Loucy (cell line): ENCODE measurements at regions not wholly inside any gene's neighbourhood (a gene's known extent, or its start where the extent isn't known, plus 50 kb on each side); places are given as distances from the start of the nearest gene placed in this dataset.

Source experiments
- H2AFZ ChIP-seq: fragments of 200-600 bp; sonication (generic); 2 replicates; pipeline ENCODE4 v1.6.0; 2016; ENCODE audit warnings: antibody characterized with exemption, mild to moderate bottlenecking, low read length, moderate library complexity
- H3F3A ChIP-seq: fragments of 200-600 bp; 2 replicates; pipeline ENCODE4 v1.6.0; 2016; ENCODE audit warnings: antibody characterized with exemption, low read depth, mild to moderate bottlenecking
- H3K27me3 ChIP-seq: fragments of 200-600 bp; sonication (generic); 2 replicates; pipeline ENCODE4 v1.6.1; 2014; ENCODE audit warnings: low read length, mild to moderate bottlenecking; ENCODE audit not compliant: insufficient read depth, poor library complexity, severe bottlenecking
- H3K36me3 ChIP-seq: fragments of 200-600 bp; sonication (generic); 2 replicates; pipeline ENCODE4 v1.6.1; 2016; ENCODE audit warnings: low read length; ENCODE audit not compliant: insufficient read depth
- H3K4me1 ChIP-seq: fragments of 200-600 bp; sonication (generic); 2 replicates; pipeline ENCODE4 v1.5.1; 2014; ENCODE audit warnings: low read length, mild to moderate bottlenecking; ENCODE audit not compliant: insufficient read depth, poor library complexity, severe bottlenecking
- H3K4me2 ChIP-seq: fragments of 200-600 bp; sonication (generic); 2 replicates; pipeline ENCODE4 v1.6.0; 2014; ENCODE audit warnings: antibody characterized with exemption, low read length, low read depth, mild to moderate bottlenecking; ENCODE audit not compliant: poor library complexity, severe bottlenecking
- H3K4me3 ChIP-seq: fragments of 200-600 bp; sonication (generic); 2 replicates; pipeline ENCODE4 v1.5.1; 2014; ENCODE audit warnings: low read length, mild to moderate bottlenecking, mixed read lengths; ENCODE audit not compliant: poor library complexity, severe bottlenecking
- H3K79me2 ChIP-seq: fragments of 200-600 bp; sonication (generic); 2 replicates; pipeline ENCODE4 v1.6.1; 2014; ENCODE audit warnings: low read length; ENCODE audit not compliant: insufficient read depth
- H3K9ac ChIP-seq: fragments of 200-600 bp; sonication (generic); 2 replicates; pipeline ENCODE4 v1.6.0; 2014; ENCODE audit warnings: mild to moderate bottlenecking, low read depth, low read length, moderate library complexity; ENCODE audit not compliant: poor library complexity, severe bottlenecking
- H3K9me2 ChIP-seq: fragments of 200-600 bp; sonication (generic); replicated peaks from 2 replicates; pipeline ENCODE4 v1.6.1; 2016; ENCODE audit warnings: low read depth, low read length, mixed read lengths
- H3K9me3 ChIP-seq: fragments of 200-600 bp; sonication (generic); 2 replicates; pipeline ENCODE4 v1.6.1; 2014; ENCODE audit warnings: mild to moderate bottlenecking, antibody characterized with exemption, low read length, low read depth; ENCODE audit not compliant: insufficient read depth
- H4K20me1 ChIP-seq: fragments of 200-600 bp; sonication (generic); 2 replicates; pipeline ENCODE4 v1.6.0; 2014; ENCODE audit warnings: antibody characterized with exemption, low read length, mild to moderate bottlenecking; ENCODE audit not compliant: insufficient read depth, poor library complexity, severe bottlenecking
- EZH2phosphoT487 ChIP-seq: fragments of 200-600 bp; IDR thresholded peaks from 2 replicates; pipeline ENCODE4 v1.6.1; 2018; ENCODE audit warnings: antibody characterized with exemption, mild to moderate bottlenecking, moderate library complexity, borderline replicate concordance
- TF ChIP-seq, protein P1 (sequence below): fragments of 200-600 bp; sonication (generic); conservative IDR thresholded peaks from 2 replicates; pipeline ENCODE4 v1.5.1; 2014; ENCODE audit warnings: mild to moderate bottlenecking, antibody characterized with exemption, low read length

DNA sequence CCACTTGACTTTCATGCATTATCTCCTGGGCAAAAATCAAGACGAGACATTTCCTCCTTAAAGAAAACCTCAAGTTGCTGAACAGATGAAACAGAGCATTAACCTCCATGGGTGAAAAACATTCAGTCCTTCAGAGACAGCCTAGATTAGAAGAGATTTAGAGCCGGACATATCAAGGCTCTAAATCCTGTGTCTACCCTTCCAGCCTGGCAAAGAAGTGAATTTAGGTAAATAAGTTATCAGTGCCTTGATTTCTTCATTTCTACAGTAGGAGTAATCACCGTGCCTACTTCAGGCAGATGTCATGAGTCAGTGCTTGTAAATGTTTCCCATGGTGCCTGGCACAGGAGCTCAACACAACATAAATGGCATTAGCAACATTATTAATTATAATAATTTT, 159.3 kb upstream of the PRICKLE2 start:
- Histone ChIP-seq H3K27me3 (no peaks in the 10 kb centered on the region), H3K4me2 (no peak overlapping the region), H3K9ac (no peak overlapping the region), H3K4me1 (no peaks in the 10 kb centered on the region), H3K4me3 (no peak overlapping the region), H3F3A (no peaks in the 10 kb centered on the region), H3K9me2 (no peaks in the 10 kb centered on the region), H4K20me1 (no peaks in the 10 kb centered on the region), H3K36me3 (no peaks in the 10 kb centered on the region), H3K9me3 (no peaks in the 10 kb centered on the region), H3K79me2 (no peaks in the 10 kb centered on the region), H2AFZ (no peak overlapping the region)
- TF ChIP-seq EZH2phosphoT487: no peak
- TF ChIP-seq, protein P1, sequence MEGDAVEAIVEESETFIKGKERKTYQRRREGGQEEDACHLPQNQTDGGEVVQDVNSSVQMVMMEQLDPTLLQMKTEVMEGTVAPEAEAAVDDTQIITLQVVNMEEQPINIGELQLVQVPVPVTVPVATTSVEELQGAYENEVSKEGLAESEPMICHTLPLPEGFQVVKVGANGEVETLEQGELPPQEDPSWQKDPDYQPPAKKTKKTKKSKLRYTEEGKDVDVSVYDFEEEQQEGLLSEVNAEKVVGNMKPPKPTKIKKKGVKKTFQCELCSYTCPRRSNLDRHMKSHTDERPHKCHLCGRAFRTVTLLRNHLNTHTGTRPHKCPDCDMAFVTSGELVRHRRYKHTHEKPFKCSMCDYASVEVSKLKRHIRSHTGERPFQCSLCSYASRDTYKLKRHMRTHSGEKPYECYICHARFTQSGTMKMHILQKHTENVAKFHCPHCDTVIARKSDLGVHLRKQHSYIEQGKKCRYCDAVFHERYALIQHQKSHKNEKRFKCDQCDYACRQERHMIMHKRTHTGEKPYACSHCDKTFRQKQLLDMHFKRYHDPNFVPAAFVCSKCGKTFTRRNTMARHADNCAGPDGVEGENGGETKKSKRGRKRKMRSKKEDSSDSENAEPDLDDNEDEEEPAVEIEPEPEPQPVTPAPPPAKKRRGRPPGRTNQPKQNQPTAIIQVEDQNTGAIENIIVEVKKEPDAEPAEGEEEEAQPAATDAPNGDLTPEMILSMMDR: no peak

DNA sequence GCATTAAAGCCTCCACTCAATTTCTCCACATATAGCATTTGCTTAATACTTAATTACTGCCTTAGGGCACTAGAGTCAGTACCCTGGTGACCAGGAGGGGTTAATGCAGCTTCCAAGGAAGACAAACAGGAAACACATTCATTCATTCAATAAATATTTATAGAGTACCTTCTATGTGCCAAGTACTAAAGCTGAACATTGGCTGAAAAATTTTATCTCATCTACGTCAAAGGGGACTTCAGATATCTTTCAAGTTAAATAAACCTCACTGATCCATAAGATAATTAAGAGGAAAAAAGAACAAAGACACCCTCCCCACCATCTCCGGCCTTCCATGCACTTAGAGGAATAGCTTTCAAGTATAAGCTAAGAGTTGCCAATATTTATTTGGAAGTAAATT, 156.9 kb upstream of the PRICKLE2 start:
- Histone ChIP-seq H3K9me2 (no peaks in the 10 kb centered on the region), H3K9ac (no peak overlapping the region), H3K4me3 (no peak overlapping the region), H3K27me3 (no peaks in the 10 kb centered on the region), H3K9me3 (no peaks in the 10 kb centered on the region), H3K36me3 (no peaks in the 10 kb centered on the region), H3K4me1 (no peaks in the 10 kb centered on the region), H3K4me2 (no peak overlapping the region), H2AFZ (no peak overlapping the region), H3F3A (no peaks in the 10 kb centered on the region), H4K20me1 (no peaks in the 10 kb centered on the region), H3K79me2 (no peaks in the 10 kb centered on the region)
- TF ChIP-seq, protein P1: no peak
- TF ChIP-seq EZH2phosphoT487: no peak

DNA sequence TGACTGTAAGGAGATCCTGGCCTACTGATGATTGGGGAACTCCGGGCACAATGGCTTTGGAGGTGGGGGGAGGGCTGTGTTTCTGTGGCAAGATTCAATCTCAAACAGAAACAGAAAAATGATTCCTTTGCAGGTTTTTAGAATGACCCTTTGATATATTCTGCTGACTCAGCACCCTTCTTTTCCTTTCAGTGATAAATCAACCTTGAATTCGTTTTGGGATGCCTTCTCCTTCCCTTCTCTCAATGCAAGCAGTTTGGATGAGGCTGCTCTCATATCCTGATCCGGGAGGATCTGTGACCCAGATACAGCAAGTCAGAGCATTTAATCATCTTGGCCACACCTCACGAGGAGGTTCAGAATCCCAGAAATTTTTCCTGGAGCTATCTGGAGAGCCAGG, 156.1 kb upstream of the PRICKLE2 start:
- Histone ChIP-seq H3K4me2 (no peak overlapping the region), H3K36me3 (no peaks in the 10 kb centered on the region), H3K4me3 (no peak overlapping the region), H2AFZ (no peak overlapping the region), H3K9me3 (no peaks in the 10 kb centered on the region), H3K9ac (no peak overlapping the region), H3F3A (no peaks in the 10 kb centered on the region), H3K27me3 (no peaks in the 10 kb centered on the region), H4K20me1 (no peaks in the 10 kb centered on the region), H3K79me2 (no peaks in the 10 kb centered on the region), H3K4me1 (no peaks in the 10 kb centered on the region), H3K9me2 (no peaks in the 10 kb centered on the region)
- no peak for TF ChIP-seq EZH2phosphoT487
- TF ChIP-seq, protein P1: no peak
